Aorta (tissue), 5 donors: ENCODE measurements at regions not wholly inside any gene's neighbourhood (a gene's known extent, or its start where the extent isn't known, plus 50 kb on each side); places are given as distances from the start of the nearest gene placed in this dataset.
"Not testable (repeated sequence)": the region's sequence is repeated elsewhere in the genome, so short reads cannot be mapped to it uniquely, and the experiment has no call there.

Experiments used
- ATAC-seq: fragments of 200-7000 bp; cut with Tn5 transposase; one replicate; pipeline ENCODE4 v1.9.1; 2022; ENCODE audit warnings: moderate library complexity; ENCODE audit not compliant: low FRiP score
- DNase-seq, 2 donors: peaks; one replicate each; pipeline ENCODE4 v3.0.0-alpha.2; 2020
- H3K27ac ChIP-seq, 2 donors: one replicate each; pipeline ENCODE4 v1.5.1; 2013; ENCODE audit warnings: low read length in 2 of 2, mild to moderate bottlenecking in 2 of 2, moderate library complexity in 2 of 2, control low read depth in 1 of 2, inconsistent platforms in 1 of 2, low read depth in 1 of 2
- H3K27me3 ChIP-seq, 2 donors: one replicate each; pipeline ENCODE4 v1.6.1; 2013; ENCODE audit warnings: control low read depth in 1 of 2, low read length in 1 of 2, mild to moderate bottlenecking in 1 of 2, moderate library complexity in 1 of 2; ENCODE audit not compliant: insufficient read depth in 2 of 2, control insufficient read depth in 1 of 2
- H3K36me3 ChIP-seq, 2 donors: one replicate each; pipeline ENCODE4 v1.6.1; 2013; ENCODE audit warnings: control low read depth in 1 of 2, low read length in 1 of 2, mild to moderate bottlenecking in 1 of 2; ENCODE audit not compliant: insufficient read depth in 2 of 2, control insufficient read depth in 1 of 2
- H3K4me1 ChIP-seq, 2 donors: one replicate each; pipeline ENCODE4 v1.6.1; 2013; ENCODE audit warnings: low read length in 2 of 2, control low read depth in 1 of 2, mild to moderate bottlenecking in 1 of 2, moderate library complexity in 1 of 2; ENCODE audit not compliant: insufficient read depth in 2 of 2, control insufficient read depth in 1 of 2
- H3K4me3 ChIP-seq, 2 donors: one replicate each; pipeline ENCODE4 v1.5.1; 2013; ENCODE audit warnings: low read length in 2 of 2, control low read depth in 1 of 2, mild to moderate bottlenecking in 1 of 2
- H3K9me3 ChIP-seq: one replicate; pipeline ENCODE4 v1.6.1; 2013; ENCODE audit warnings: mild to moderate bottlenecking, low read length; ENCODE audit not compliant: control insufficient read depth
- WGBS, 2 donors: extraction: QIAGEN DNeasy Blood & Tissue Kit; methylation state at CpG; one replicate each; pipeline ENCODE4 v1.1.7; 2013; 5-methylcytosine and 5-hydroxymethylcytosine counted together
- intact Hi-C, 2 donors: fragments of 100-400 bp; cut with DNase I; formaldehyde crosslinking; loops; one replicate each; pipeline versions ENCODE4 v1.14.2 to v1.15.0; 2022
- donor health status: healthy with polysubstance abuse.
- donor health status: Bipolar disorder and iron deficiency.
- donor health status: DM: no; HTN: no; CAD: no.
- donor health status: DM: no; HTN: no; CAD: no.
- donor health status: DM: yes; HTN: yes; CAD: no.

- DNase-seq = not testable (repeated sequence)
Measured at GRCh38 chr2:106283228-106284152, 89.4 kb upstream of the UXS1 start.

GRCh38 chr2:106282462-106283170 lies 88.5 kb upstream of the UXS1 start:
- Histone ChIP-seq H3K27ac (no peak overlapping the region), H3K4me3 (no peak overlapping the region), H3K36me3 (no peaks in the 10 kb centered on the region), H3K27me3 (no peaks in the 10 kb centered on the region), H3K9me3 (no peaks in the 10 kb centered on the region), H3K4me1 (no peaks in the 10 kb centered on the region)
- DNase-seq (no peak), ATAC-seq (no peak)
- WGBS, 2 donors = 53 to 56% methylated on average over 12 of the region's 12 CpGs
- intact Hi-C loops = no loop called here

More at GRCh38 chr2:106283228-106284152, 89.4 kb upstream of the UXS1 start:
- intact Hi-C loops, H3K36me3 ChIP-seq, H3K27me3 ChIP-seq, H3K9me3 ChIP-seq, H3K4me3 ChIP-seq, H3K27ac ChIP-seq, ATAC-seq, H3K4me1 ChIP-seq: not testable (repeated sequence)
- WGBS, 2 donors = 79 to 82% methylated on average over 9 of the region's 9 CpGs

GRCh38 chr2:106281907-106282430 lies 87.9 kb upstream of the UXS1 start:
- ATAC-seq, H3K36me3 ChIP-seq, H3K9me3 ChIP-seq, intact Hi-C loops, H3K4me3 ChIP-seq, H3K27me3 ChIP-seq, DNase-seq, H3K4me1 ChIP-seq, H3K27ac ChIP-seq: not testable (repeated sequence)
- 73 to 79% methylated on average over 11 of the region's 11 CpGs for WGBS, 2 donors

GRCh38 chr2:106280722-106281446 lies 86.8 kb upstream of the UXS1 start:
- Histone ChIP-seq H3K4me1 (no peaks in the 10 kb centered on the region), H3K4me3 (no peak overlapping the region), H3K27ac (no peak overlapping the region), H3K36me3 (no peaks in the 10 kb centered on the region), H3K9me3 (no peaks in the 10 kb centered on the region), H3K27me3 (no peaks in the 10 kb centered on the region)
- DNase-seq (no peak), ATAC-seq (no peak)
- 83 to 88% methylated on average over 10 of the region's 10 CpGs for WGBS, 2 donors
- intact Hi-C loops = no loop called here

- no peak overlapping the region for H3K27ac ChIP-seq
- no peaks in the 10 kb centered on the region for H3K36me3 ChIP-seq
- DNase-seq = no peak
- WGBS, 2 donors = 64% methylated on average over 3 of the region's 3 CpGs
- intact Hi-C loops = no loop called here
- no peaks in the 10 kb centered on the region for H3K9me3 ChIP-seq
- no peak for ATAC-seq
- H3K27me3 ChIP-seq = no peaks in the 10 kb centered on the region
- no peak overlapping the region for H3K4me3 ChIP-seq
- H3K4me1 ChIP-seq = no peaks in the 10 kb centered on the region
Measured at GRCh38 chr2:106280224-106280623, 86.1 kb upstream of the UXS1 start.

- ATAC-seq (peak; percentile 15), DNase-seq (no peak)
- Histone ChIP-seq H3K27me3 (no peaks in the 10 kb centered on the region), H3K9me3 (no peaks in the 10 kb centered on the region), H3K4me3 (no peak overlapping the region), H3K36me3 (no peaks in the 10 kb centered on the region), H3K27ac (no peak overlapping the region), H3K4me1 (no peaks in the 10 kb centered on the region)
- intact Hi-C loops = no loop called here
- 66 to 76% methylated on average over 6 of the region's 6 CpGs for WGBS, 2 donors
Measured at GRCh38 chr2:106278112-106278876, 84.2 kb upstream of the UXS1 start.

GRCh38 chr2:106277426-106277825 lies 83.3 kb upstream of the UXS1 start:
- Histone ChIP-seq H3K9me3 (no peaks in the 10 kb centered on the region), H3K27ac (no peak overlapping the region), H3K27me3 (no peaks in the 10 kb centered on the region), H3K36me3 (no peaks in the 10 kb centered on the region), H3K4me1 (no peaks in the 10 kb centered on the region), H3K4me3 (no peak overlapping the region)
- intact Hi-C loops = no loop called here
- ATAC-seq (no peak), DNase-seq (no peak)
- WGBS, 2 donors = 96 to 98% methylated on average over 4 of the region's 4 CpGs

GRCh38 chr2:106275971-106276370 lies 81.9 kb upstream of the UXS1 start:
- Histone ChIP-seq H3K9me3 (no peaks in the 10 kb centered on the region), H3K27ac (no peak overlapping the region), H3K4me1 (no peaks in the 10 kb centered on the region), H3K27me3 (no peaks in the 10 kb centered on the region), H3K36me3 (no peaks in the 10 kb centered on the region), H3K4me3 (no peak overlapping the region)
- WGBS, 2 donors = 98% methylated on average over 11 of the region's 11 CpGs
- DNase-seq (no peak), ATAC-seq (no peak)
- intact Hi-C loops = no loop called here
